Left lung (tissue), 4 donors: ENCODE measurements at regions not wholly inside any gene's neighbourhood (a gene's known extent, or its start where the extent isn't known, plus 50 kb on each side); places are given as distances from the start of the nearest gene placed in this dataset.

Experiments used
- ATAC-seq: fragments of 200-7000 bp; cut with Tn5 transposase; one replicate; pipeline ENCODE4 v1.9.1; 2020; ENCODE audit warnings: moderate library complexity
- DNase-seq, 4 donors: peaks; one replicate each; pipeline ENCODE4 v3.0.0-alpha.2; 2013 to 2020
- H3K27ac ChIP-seq, 2 donors: fragments of 200-600 bp; sonication (generic) in 1 of 2; one replicate each; pipeline versions ENCODE4 v1.5.0 to v1.8.0; 2020 to 2021
- H3K27me3 ChIP-seq, 2 donors: fragments of 200-600 bp; sonication (generic) in 1 of 2; one replicate each; pipeline versions ENCODE4 v1.5.0 to v1.8.0; 2020 to 2021
- H3K36me3 ChIP-seq, 2 donors: fragments of 200-600 bp; sonication (generic) in 1 of 2; one replicate each; pipeline versions ENCODE4 v1.5.0 to v1.8.0; 2020 to 2021
- H3K4me1 ChIP-seq, 2 donors: fragments of 200-600 bp; one replicate each; pipeline ENCODE4 v1.8.0; 2021
- H3K4me3 ChIP-seq, 2 donors: fragments of 200-600 bp; sonication (generic) in 1 of 2; one replicate each; pipeline versions ENCODE4 v1.5.0 to v1.8.0; 2020 to 2021; ENCODE audit warnings: mild to moderate bottlenecking in 1 of 2
- H3K9me3 ChIP-seq, 2 donors: fragments of 200-600 bp; sonication (generic) in 1 of 2; one replicate each; pipeline versions ENCODE4 v1.5.0 to v1.8.0; 2020 to 2021
- CTCF ChIP-seq, 2 donors: fragments of 200-600 bp; sonication (generic) in 1 of 2; IDR thresholded peaks; one replicate each; pipeline versions ENCODE4 v1.5.0 to v1.8.0; 2021; ENCODE audit warnings: antibody characterized with exemption in 2 of 2
- intact Hi-C, 2 donors: fragments of 100-400 bp; cut with DNase I; formaldehyde crosslinking; loops; one replicate each; pipeline versions ENCODE4 v1.11.2 to v1.14.2; 2022
- donor health status: DM: no; HTN: yes; CAD: no.
- donor health status: DM: no; HTN: no; CAD: no.

- Histone ChIP-seq H3K4me3 (no peak overlapping the region), H3K9me3 (peaks cover 0 to 27% of the 10 kb centered on the region in 2 donors), H3K27ac (no peak overlapping the region), H3K4me1 (no peaks in the 10 kb centered on the region), H3K36me3 (no peaks in the 10 kb centered on the region), H3K27me3 (no peaks in the 10 kb centered on the region)
- no peak for ATAC-seq
- DNase-seq = no peak
- no peak for TF ChIP-seq CTCF (IDR thresholded peaks at IDR 0.05)
- intact Hi-C loops = no loop called here
Observed at GRCh38 chr7:80563561-80564327, 51.9 kb upstream of the GNAT3 start.

- no peak for TF ChIP-seq CTCF (IDR thresholded peaks at IDR 0.05)
- no peak for ATAC-seq
- H3K4me1 ChIP-seq = no peaks in the 10 kb centered on the region
- H3K9me3 ChIP-seq = peaks cover 0 to 20% of the 10 kb centered on the region in 2 donors
- intact Hi-C loops = no loop called here
- no peak overlapping the region for H3K27ac ChIP-seq
- H3K27me3 ChIP-seq = no peaks in the 10 kb centered on the region
- DNase-seq = no peak
- H3K4me3 ChIP-seq = no peak overlapping the region
- H3K36me3 ChIP-seq = no peaks in the 10 kb centered on the region
Observed at GRCh38 chr7:80565554-80565953, 53.7 kb upstream of the GNAT3 start.

- Histone ChIP-seq H3K27ac (no peak overlapping the region), H3K27me3 (no peaks in the 10 kb centered on the region), H3K36me3 (no peaks in the 10 kb centered on the region), H3K4me1 (no peaks in the 10 kb centered on the region), H3K9me3 (no peaks in the 10 kb centered on the region), H3K4me3 (no peak overlapping the region)
- DNase-seq (no peak), ATAC-seq (peak; percentile 35)
- intact Hi-C loops = no loop called here
- no peak for TF ChIP-seq CTCF (IDR thresholded peaks at IDR 0.05)
Observed at GRCh38 chr7:80581486-80582260, 56.8 kb upstream of the CD36 start.

DNA sequence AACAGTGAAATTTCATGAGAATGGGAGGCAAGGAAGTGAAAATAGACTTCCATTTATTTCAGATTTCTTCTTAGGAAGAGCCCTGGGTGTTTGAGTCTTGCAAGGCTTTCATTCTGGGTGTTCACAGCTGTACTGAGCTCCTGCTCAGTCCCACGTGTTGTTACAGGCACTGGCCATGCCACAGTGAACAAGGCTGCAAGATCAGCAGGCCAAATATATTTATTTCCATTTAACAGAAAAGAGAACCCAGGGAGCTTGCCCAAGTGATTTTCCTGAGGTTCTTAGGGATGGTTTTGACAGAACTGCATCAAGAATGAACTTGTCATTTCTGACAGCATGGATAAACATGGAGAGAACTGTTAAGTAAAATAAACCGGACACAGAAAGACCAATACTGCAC is 54.5 kb upstream of the CD36 start:
- Histone ChIP-seq H3K36me3 (no peaks in the 10 kb centered on the region), H3K27me3 (no peaks in the 10 kb centered on the region), H3K27ac (no peak overlapping the region), H3K9me3 (no peaks in the 10 kb centered on the region), H3K4me1 (no peaks in the 10 kb centered on the region), H3K4me3 (no peak overlapping the region)
- no peak for TF ChIP-seq CTCF (IDR thresholded peaks at IDR 0.05)
- no peak for DNase-seq
- intact Hi-C loops = no loop called here
- no peak for ATAC-seq

- H3K4me1 ChIP-seq = no peaks in the 10 kb centered on the region
- TF ChIP-seq CTCF (IDR thresholded peaks at IDR 0.05) = no peak
- peak; percentile 89 for ATAC-seq
- no peak overlapping the region for H3K27ac ChIP-seq
- intact Hi-C loops = no loop called here
- H3K36me3 ChIP-seq = no peaks in the 10 kb centered on the region
- no peaks in the 10 kb centered on the region for H3K27me3 ChIP-seq
- H3K9me3 ChIP-seq = no peaks in the 10 kb centered on the region
- DNase-seq = no peak
- H3K4me3 ChIP-seq = no peak overlapping the region
Observed at GRCh38 chr7:80584778-80585177, 53.7 kb upstream of the CD36 start.
